A673 (cell line): ENCODE measurements at regions not wholly inside any gene's neighbourhood (a gene's known extent, or its start where the extent isn't known, plus 50 kb on each side); places are given as distances from the start of the nearest gene placed in this dataset.

Experiments
- BruUV-seq: library from RNA; stranded (reverse); fragments of 400-500 nt; replicated peaks from 2 replicates; lab custom pipeline; 2021; lab: Mats Ljungman, UMichigan
- CTCF ChIA-PET: fragments of 300-600 bp; sonication (Branson Sonifier 250); formaldehyde crosslinking; loops from one replicate; lab custom pipeline; 2022; ENCODE audit warnings: antibody characterized with exemption; lab: Charles Lee
- POLR2A ChIA-PET: fragments of 300-600 bp; sonication (Branson Sonifier 250); formaldehyde crosslinking; loops from one replicate; lab custom pipeline; 2022; ENCODE audit warnings: antibody characterized with exemption; ENCODE audit not compliant: low non-redundant PET; lab: Charles Lee
- DNase-seq: peaks from one replicate; pipeline ENCODE4 v3.0.0-alpha.2; 2015; ENCODE audit warnings: low spot score
- H3K27ac ChIP-seq: fragments of 200-600 bp; sonication (generic); 2 replicates; pipeline ENCODE4 v1.5.1; 2016; ENCODE audit warnings: mixed run types, low read depth, mild to moderate bottlenecking, mixed read lengths, antibody characterized with exemption, low read length; ENCODE audit not compliant: poor library complexity, severe bottlenecking
- H3K27me3 ChIP-seq: fragments of 200-600 bp; sonication (generic); replicated peaks from 2 replicates; pipeline ENCODE4 v1.6.1; 2017; ENCODE audit warnings: mixed run types, low read depth, mild to moderate bottlenecking, mixed read lengths, antibody characterized with exemption, low read length; ENCODE audit not compliant: insufficient read depth, poor library complexity
- H3K36me3 ChIP-seq: fragments of 200-600 bp; sonication (generic); 2 replicates; pipeline ENCODE4 v1.6.1; 2016; ENCODE audit warnings: mixed run types, mild to moderate bottlenecking, mixed read lengths, antibody characterized with exemption, low read length; ENCODE audit not compliant: insufficient read depth, poor library complexity, severe bottlenecking
- H3K4me1 ChIP-seq: fragments of 200-600 bp; sonication (generic); 2 replicates; pipeline ENCODE4 v1.6.1; 2017; ENCODE audit warnings: mixed run types, mild to moderate bottlenecking, mixed read lengths, antibody characterized with exemption, low read length; ENCODE audit not compliant: insufficient read depth, poor library complexity, severe bottlenecking
- H3K4me3 ChIP-seq: fragments of 200-600 bp; sonication (generic); 2 replicates; pipeline ENCODE4 v1.5.1; 2016; ENCODE audit warnings: low read depth, mixed run types, mild to moderate bottlenecking, mixed read lengths, low read length; ENCODE audit not compliant: poor library complexity, severe bottlenecking
- H3K9me3 ChIP-seq: fragments of 200-600 bp; sonication (generic); 2 replicates; pipeline ENCODE4 v1.6.1; 2016; ENCODE audit warnings: mixed run types, low read depth, mild to moderate bottlenecking, mixed read lengths, antibody characterized with exemption, low read length; ENCODE audit not compliant: poor library complexity, severe bottlenecking
- EZH2 ChIP-seq: fragments of 200-600 bp; sonication (generic); IDR thresholded peaks from 2 replicates; pipeline ENCODE4 v1.6.1; 2017; ENCODE audit warnings: borderline replicate concordance, low read depth, mild to moderate bottlenecking, mixed read lengths, antibody characterized with exemption, low read length; ENCODE audit not compliant: poor library complexity, severe bottlenecking
- intact Hi-C: fragments of 100-400 bp; cut with micrococcal nuclease; formaldehyde crosslinking; loops from one replicate; pipeline ENCODE4 v1.10.0; 2022; ENCODE audit not compliant: unreplicated experiment
- TF ChIP-seq, protein P1 (sequence below): fragments of 300-800, 200-600 bp; sonication (generic); conservative IDR thresholded peaks from 2 replicates; pipeline ENCODE4 v1.5.1; 2017; ENCODE audit warnings: low read depth, mild to moderate bottlenecking, antibody characterized with exemption, low read length, moderate library complexity, mixed read lengths

- H3K27ac ChIP-seq: no peak overlapping the region
These were observed 925.2 kb upstream of the GHITM start for GRCh38 chr10:83214136-83214535.

DNA sequence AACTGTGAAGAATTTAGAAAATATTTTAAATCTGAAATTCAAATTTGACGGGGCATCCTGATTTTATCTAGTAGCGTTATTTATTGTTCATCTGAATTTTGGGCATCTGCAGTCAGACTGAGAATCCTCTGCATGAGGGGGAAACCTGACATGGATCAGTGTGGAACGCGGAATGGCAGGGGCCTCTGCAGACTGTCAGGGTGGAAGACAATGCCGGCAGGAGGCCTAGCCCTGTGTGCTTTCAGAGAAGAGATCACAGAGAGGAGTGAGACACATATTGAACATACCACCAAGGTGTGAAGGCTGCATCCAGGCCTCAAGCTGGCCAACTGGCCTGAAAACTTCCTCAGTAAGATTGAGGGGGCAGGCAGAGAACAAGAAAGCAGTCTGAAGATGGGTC lies 921.1 kb upstream of the GHITM start:
- no TSS peak for BruUV-seq
- TF ChIP-seq, protein P1, sequence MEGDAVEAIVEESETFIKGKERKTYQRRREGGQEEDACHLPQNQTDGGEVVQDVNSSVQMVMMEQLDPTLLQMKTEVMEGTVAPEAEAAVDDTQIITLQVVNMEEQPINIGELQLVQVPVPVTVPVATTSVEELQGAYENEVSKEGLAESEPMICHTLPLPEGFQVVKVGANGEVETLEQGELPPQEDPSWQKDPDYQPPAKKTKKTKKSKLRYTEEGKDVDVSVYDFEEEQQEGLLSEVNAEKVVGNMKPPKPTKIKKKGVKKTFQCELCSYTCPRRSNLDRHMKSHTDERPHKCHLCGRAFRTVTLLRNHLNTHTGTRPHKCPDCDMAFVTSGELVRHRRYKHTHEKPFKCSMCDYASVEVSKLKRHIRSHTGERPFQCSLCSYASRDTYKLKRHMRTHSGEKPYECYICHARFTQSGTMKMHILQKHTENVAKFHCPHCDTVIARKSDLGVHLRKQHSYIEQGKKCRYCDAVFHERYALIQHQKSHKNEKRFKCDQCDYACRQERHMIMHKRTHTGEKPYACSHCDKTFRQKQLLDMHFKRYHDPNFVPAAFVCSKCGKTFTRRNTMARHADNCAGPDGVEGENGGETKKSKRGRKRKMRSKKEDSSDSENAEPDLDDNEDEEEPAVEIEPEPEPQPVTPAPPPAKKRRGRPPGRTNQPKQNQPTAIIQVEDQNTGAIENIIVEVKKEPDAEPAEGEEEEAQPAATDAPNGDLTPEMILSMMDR: no peak

More at GRCh38 chr10:83214136-83214535, 925.2 kb upstream of the GHITM start:
- CTCF ChIA-PET: no interaction called here
- H3K27me3 ChIP-seq: no peaks in the 10 kb centered on the region
- BruUV-seq: no TSS peak
- no peak for DNase-seq
- no peaks in the 10 kb centered on the region for H3K9me3 ChIP-seq
- no peak overlapping the region for H3K4me3 ChIP-seq
- H3K4me1 ChIP-seq: no peaks in the 10 kb centered on the region
- POLR2A ChIA-PET: no interaction called here
- TF ChIP-seq, protein P1: no peak
- TF ChIP-seq EZH2: no peak
- intact Hi-C loops: no loop called here
- H3K36me3 ChIP-seq: no peaks in the 10 kb centered on the region

DNA sequence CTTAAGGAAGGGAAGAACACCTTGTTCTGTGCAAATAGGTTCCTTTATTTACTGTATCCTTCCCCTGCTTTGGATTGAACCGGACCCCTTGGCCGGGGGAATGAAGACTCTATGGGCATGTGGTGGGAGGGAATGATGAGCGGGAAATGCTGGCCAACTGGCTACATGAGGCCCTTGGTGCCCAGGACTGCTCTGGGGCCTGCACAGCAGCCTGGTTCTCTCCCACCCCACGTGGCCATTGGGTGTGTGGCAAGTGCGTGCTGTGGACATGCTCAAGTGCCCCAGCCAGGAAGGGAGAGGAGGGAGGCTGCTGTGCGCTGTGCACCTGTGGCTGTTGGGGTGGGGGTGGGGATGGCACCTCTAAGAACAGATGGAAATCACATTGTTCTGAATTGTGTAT lies 917.0 kb upstream of the GHITM start:
- Histone ChIP-seq H3K4me1 (no peaks in the 10 kb centered on the region), H3K27ac (no peak overlapping the region), H3K36me3 (no peaks in the 10 kb centered on the region), H3K4me3 (no peak overlapping the region), H3K9me3 (no peaks in the 10 kb centered on the region), H3K27me3 (no peaks in the 10 kb centered on the region)
- intact Hi-C loops: no loop called here
- BruUV-seq: no TSS peak
- no peak for TF ChIP-seq EZH2
- TF ChIP-seq, protein P1: no peak
- no peak for DNase-seq
- POLR2A ChIA-PET: no interaction called here
- CTCF ChIA-PET: no interaction called here

More for the DNA sequence above, 921.1 kb upstream of the GHITM start:
- intact Hi-C loops: no loop called here
- no peak for DNase-seq
- Histone ChIP-seq H3K4me1 (no peaks in the 10 kb centered on the region), H3K27me3 (no peaks in the 10 kb centered on the region), H3K27ac (no peak overlapping the region), H3K36me3 (no peaks in the 10 kb centered on the region), H3K9me3 (no peaks in the 10 kb centered on the region), H3K4me3 (no peak overlapping the region)
- ChIA-PET CTCF (no interaction called here), POLR2A (no interaction called here)
